ENCODE measurements at regions not wholly inside any gene's neighbourhood (a gene's known extent, or its start where the extent isn't known, plus 50 kb on each side); places are given as distances from the start of the nearest gene placed in this dataset.
A peak's percentile ranks its signal among the peaks of the same experiment; 100 is the strongest.
"Not testable (repeated sequence)": the region's sequence is repeated elsewhere in the genome, so short reads cannot be mapped to it uniquely, and the experiment has no call there.

GRCh38 chr21:36257657-36258056 lies 62.3 kb upstream of the MORC3 start:
- TF ChIP-seq ZNF274 (IDR thresholded peaks at IDR 0.05; ENCODE audit: low read depth, low read length): no peak
- H3K4me3 ChIP-seq (ENCODE audit: low read length): no peak overlapping the region

- peak overlapping the region; percentile 49 for H3K4me3 ChIP-seq (ENCODE audit: low read length)
- no peak for TF ChIP-seq ZNF274 (IDR thresholded peaks at IDR 0.05; ENCODE audit: low read depth, low read length)
Measured at GRCh38 chr21:36260030-36260787, 59.8 kb upstream of the MORC3 start.

- no peak for TF ChIP-seq ZNF274 (IDR thresholded peaks at IDR 0.05; ENCODE audit: low read depth, low read length)
- no peak overlapping the region; the same call in 1 of the 2 replicates for H3K4me3 ChIP-seq (ENCODE audit: low read length)
Measured at GRCh38 chr21:36260802-36261201, 59.2 kb upstream of the MORC3 start.

GRCh38 chr21:36261459-36261858 lies 58.5 kb upstream of the MORC3 start:
- H3K4me3 ChIP-seq (ENCODE audit: low read length): no peak overlapping the region
- TF ChIP-seq ZNF274 (IDR thresholded peaks at IDR 0.05; ENCODE audit: low read depth, low read length): no peak

- H3K4me3 ChIP-seq (ENCODE audit: low read length): no peak overlapping the region
- TF ChIP-seq ZNF274 (IDR thresholded peaks at IDR 0.05; ENCODE audit: low read depth, low read length): no peak
Measured at GRCh38 chr21:36263797-36264196, 56.2 kb upstream of the MORC3 start.

- no peak for TF ChIP-seq ZNF274 (IDR thresholded peaks at IDR 0.05; ENCODE audit: low read depth, low read length)
Measured at GRCh38 chr21:36265431-36265830, 54.6 kb upstream of the MORC3 start.

GRCh38 chr21:36267828-36268227 lies 52.2 kb upstream of the MORC3 start:
- H3K4me3 ChIP-seq (ENCODE audit: low read length): not testable (repeated sequence)

More at GRCh38 chr21:36265431-36265830, 54.6 kb upstream of the MORC3 start:
- H3K4me3 ChIP-seq (ENCODE audit: low read length): no peak overlapping the region

GRCh38 chr21:36268264-36268663 lies 51.7 kb upstream of the MORC3 start:
- H3K4me3 ChIP-seq (ENCODE audit: low read length): not testable (repeated sequence)
